ENCODE measurements at regions not wholly inside any gene's neighbourhood (a gene's known extent, or its start where the extent isn't known, plus 50 kb on each side); places are given as distances from the start of the nearest gene placed in this dataset.

- TF ChIP-seq CTCF (IDR thresholded peaks at IDR 0.05): no peak
- TF ChIP-seq POLR2A (IDR thresholded peaks at IDR 0.05): no peak
- no peak for TF ChIP-seq EP300 (IDR thresholded peaks at IDR 0.05)
- no peak for TF ChIP-seq POLR2AphosphoS5 (IDR thresholded peaks at IDR 0.05)
Observed at GRCh38 chr17:70862295-70862694, 693.0 kb downstream of the KCNJ2 start.
